ENCODE measurements at regions not wholly inside any gene's neighbourhood (a gene's known extent, or its start where the extent isn't known, plus 50 kb on each side); places are given as distances from the start of the nearest gene placed in this dataset.

DNA sequence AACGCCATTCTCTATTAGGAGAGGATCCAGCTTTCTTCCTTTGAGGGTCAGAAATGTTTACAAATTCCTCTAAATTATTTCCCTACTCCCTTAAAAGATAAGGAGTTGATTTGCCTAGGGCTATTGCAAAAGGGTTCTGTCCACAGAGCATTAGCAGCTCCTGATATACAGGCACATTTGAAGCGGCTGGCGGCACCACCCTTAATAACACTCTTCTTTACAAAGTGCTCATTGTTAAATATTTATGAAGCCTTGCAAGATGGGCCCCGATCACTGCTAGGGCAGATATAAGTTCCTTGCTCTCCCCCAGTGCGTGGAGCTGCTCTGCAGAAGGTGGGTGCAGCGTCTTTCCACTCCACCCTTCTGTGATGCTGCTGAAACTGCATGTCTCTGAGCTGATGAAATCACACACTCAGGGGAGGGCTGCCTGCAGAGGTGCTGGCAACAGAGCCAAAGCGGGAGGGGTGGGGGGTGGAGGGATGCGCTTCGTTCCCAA, 116.7 kb upstream of the NTM start:
- Histone ChIP-seq H3K9me3 (ENCODE audit: control insufficient read depth, insufficient read depth, low read length) (no peaks in the 10 kb centered on the region), H3K4me1 (ENCODE audit: control insufficient read depth, insufficient read depth, low read length) (peaks cover 13% of the 10 kb centered on the region), H3K27ac (ENCODE audit: low read depth, low read length) (no peak overlapping the region), H3K4me3 (ENCODE audit: low read depth, low read length) (no peak overlapping the region), H3K36me3 (ENCODE audit: control insufficient read depth, insufficient read depth, low read length) (no peaks in the 10 kb centered on the region), H3K27me3 (ENCODE audit: control insufficient read depth, insufficient read depth, low read length) (peaks cover under 1% of the 10 kb centered on the region)
- DNase-seq (ENCODE audit: low read depth in 4 of 6, low spot score in 6 of 6) = peak in 2 of 6 donors; percentile 72 to 79
- WGBS (ENCODE audit: insufficient coverage) = 12% methylated on average over 3 of the region's 9 CpGs

DNA sequence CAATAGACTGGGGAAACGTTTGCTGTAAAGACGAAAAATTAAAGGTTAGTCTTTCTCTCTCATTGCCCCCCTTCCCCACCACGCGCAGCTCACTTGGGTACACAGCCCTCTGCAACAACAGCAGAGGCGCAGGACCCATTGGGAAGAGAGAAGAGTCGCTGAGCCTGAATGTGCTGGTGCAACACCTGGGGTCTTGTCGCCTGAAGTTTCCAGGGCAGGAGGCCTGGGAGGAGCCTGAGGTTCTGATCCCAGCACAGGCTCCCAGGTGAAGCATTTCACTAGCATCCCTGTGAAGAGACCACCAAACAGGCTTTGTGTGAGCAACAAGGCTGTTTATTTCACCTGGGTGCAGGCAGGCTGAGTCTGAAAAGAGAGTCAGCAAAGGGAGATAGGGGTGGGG, 116.2 kb upstream of the NTM start:
- H3K27ac ChIP-seq (ENCODE audit: low read depth, low read length) = no peak overlapping the region

DNA sequence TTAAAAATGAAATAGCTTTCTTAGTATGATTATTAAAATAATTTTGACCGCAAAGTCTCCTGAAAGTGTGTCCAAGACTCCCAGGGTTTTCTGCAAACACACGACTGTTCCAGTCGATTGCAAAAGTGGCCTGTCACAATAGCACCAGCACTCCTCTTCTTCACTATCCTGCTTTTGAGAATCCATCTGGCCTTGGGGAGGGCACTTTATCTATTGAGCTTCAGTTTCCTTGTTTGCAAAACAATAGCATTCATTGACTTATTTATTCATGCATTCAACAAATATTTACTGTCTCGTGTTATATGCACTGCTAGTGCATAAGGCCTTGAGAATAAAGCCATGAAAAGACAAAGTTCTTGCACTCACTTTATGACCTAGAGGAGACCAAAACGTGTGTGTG, 96.2 kb upstream of the NTM start:
- no peak overlapping the region for H3K4me3 ChIP-seq (ENCODE audit: low read depth, low read length)
- no peaks in the 10 kb centered on the region for H3K27me3 ChIP-seq (ENCODE audit: control insufficient read depth, insufficient read depth, low read length)
- no peaks in the 10 kb centered on the region for H3K36me3 ChIP-seq (ENCODE audit: control insufficient read depth, insufficient read depth, low read length)
- 76% methylated on average over 3 of the region's 5 CpGs for WGBS (ENCODE audit: insufficient coverage)
- peaks cover 4% of the 10 kb centered on the region for H3K9me3 ChIP-seq (ENCODE audit: control insufficient read depth, insufficient read depth, low read length)
- H3K4me1 ChIP-seq (ENCODE audit: control insufficient read depth, insufficient read depth, low read length) = peaks cover 19% of the 10 kb centered on the region
- DNase-seq (ENCODE audit: low read depth in 4 of 6, low spot score in 6 of 6) = no peak
- no peak overlapping the region for H3K27ac ChIP-seq (ENCODE audit: low read depth, low read length)

More for the DNA sequence above, 116.2 kb upstream of the NTM start:
- Histone ChIP-seq H3K9me3 (ENCODE audit: control insufficient read depth, insufficient read depth, low read length) (no peaks in the 10 kb centered on the region), H3K27me3 (ENCODE audit: control insufficient read depth, insufficient read depth, low read length) (no peaks in the 10 kb centered on the region), H3K4me1 (ENCODE audit: control insufficient read depth, insufficient read depth, low read length) (peaks cover 13% of the 10 kb centered on the region), H3K36me3 (ENCODE audit: control insufficient read depth, insufficient read depth, low read length) (no peaks in the 10 kb centered on the region), H3K4me3 (ENCODE audit: low read depth, low read length) (no peak overlapping the region)
- no peak for DNase-seq (ENCODE audit: low read depth in 4 of 6, low spot score in 6 of 6)
- WGBS (ENCODE audit: insufficient coverage) = 63% methylated on average over 5 of the region's 7 CpGs

DNA sequence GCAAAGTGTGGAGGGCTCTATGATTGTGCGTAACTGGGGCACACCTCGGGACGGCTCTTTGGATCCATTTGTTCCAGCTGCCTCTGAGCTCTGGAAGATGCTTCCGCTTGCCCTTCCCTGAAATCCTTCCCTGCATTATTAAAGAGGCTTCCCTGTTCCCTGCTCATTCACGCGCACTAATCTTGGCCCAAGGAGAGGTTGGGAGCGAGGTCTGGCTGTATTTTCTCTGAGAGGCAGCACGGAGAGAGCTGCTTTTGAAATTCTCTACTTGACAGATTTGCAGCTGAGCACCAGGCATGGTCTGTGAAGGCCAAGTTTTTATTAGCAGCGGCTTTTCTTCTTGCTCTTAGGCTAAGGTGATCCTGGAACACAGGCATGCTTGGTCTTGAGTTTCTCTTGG, 94.8 kb upstream of the NTM start:
- peak in 4 of 6 donors; percentile 49 to 87 (median 64) for DNase-seq (ENCODE audit: low read depth in 4 of 6, low spot score in 6 of 6)
- no peaks in the 10 kb centered on the region for H3K36me3 ChIP-seq (ENCODE audit: control insufficient read depth, insufficient read depth, low read length)
- peaks cover 4% of the 10 kb centered on the region for H3K9me3 ChIP-seq (ENCODE audit: control insufficient read depth, insufficient read depth, low read length)
- no peaks in the 10 kb centered on the region for H3K27me3 ChIP-seq (ENCODE audit: control insufficient read depth, insufficient read depth, low read length)
- peak overlapping the region; percentile 57 for H3K27ac ChIP-seq (ENCODE audit: low read depth, low read length)
- H3K4me3 ChIP-seq (ENCODE audit: low read depth, low read length) = no peak overlapping the region
- WGBS (ENCODE audit: insufficient coverage) = 11% methylated on average over 4 of the region's 9 CpGs
- H3K4me1 ChIP-seq (ENCODE audit: control insufficient read depth, insufficient read depth, low read length) = peaks cover 19% of the 10 kb centered on the region

DNA sequence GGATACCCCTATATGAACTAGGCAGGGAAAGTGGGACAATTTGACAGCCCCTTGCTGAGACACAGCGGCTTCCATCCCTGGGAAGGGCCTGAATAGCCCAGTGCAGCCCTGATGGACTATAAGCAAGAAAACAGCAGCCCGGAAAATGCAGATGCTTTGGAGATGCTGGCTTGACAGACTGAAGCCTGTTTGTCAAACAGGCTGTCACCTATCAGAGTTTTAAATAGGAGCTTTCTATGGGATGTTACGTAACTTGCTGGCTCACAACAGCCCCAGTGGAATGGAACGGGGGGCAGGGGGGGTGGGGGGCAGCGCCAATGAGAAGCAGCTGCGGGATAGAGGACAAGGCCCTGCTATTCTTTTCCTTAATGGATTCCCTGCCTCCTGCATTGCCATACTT, 91.9 kb upstream of the NTM start:
- H3K27ac ChIP-seq (ENCODE audit: low read depth, low read length) = peak overlapping the region; percentile 15
- H3K4me3 ChIP-seq (ENCODE audit: low read depth, low read length) = no peak overlapping the region
- H3K36me3 ChIP-seq (ENCODE audit: control insufficient read depth, insufficient read depth, low read length) = no peaks in the 10 kb centered on the region
- peak in 2 of 6 donors; percentile 21 to 69 for DNase-seq (ENCODE audit: low read depth in 4 of 6, low spot score in 6 of 6)
- H3K27me3 ChIP-seq (ENCODE audit: control insufficient read depth, insufficient read depth, low read length) = no peaks in the 10 kb centered on the region
- 35% methylated on average over 2 of the region's 6 CpGs for WGBS (ENCODE audit: insufficient coverage)
- no peaks in the 10 kb centered on the region for H3K9me3 ChIP-seq (ENCODE audit: control insufficient read depth, insufficient read depth, low read length)
- peaks cover 19% of the 10 kb centered on the region for H3K4me1 ChIP-seq (ENCODE audit: control insufficient read depth, insufficient read depth, low read length)

DNA sequence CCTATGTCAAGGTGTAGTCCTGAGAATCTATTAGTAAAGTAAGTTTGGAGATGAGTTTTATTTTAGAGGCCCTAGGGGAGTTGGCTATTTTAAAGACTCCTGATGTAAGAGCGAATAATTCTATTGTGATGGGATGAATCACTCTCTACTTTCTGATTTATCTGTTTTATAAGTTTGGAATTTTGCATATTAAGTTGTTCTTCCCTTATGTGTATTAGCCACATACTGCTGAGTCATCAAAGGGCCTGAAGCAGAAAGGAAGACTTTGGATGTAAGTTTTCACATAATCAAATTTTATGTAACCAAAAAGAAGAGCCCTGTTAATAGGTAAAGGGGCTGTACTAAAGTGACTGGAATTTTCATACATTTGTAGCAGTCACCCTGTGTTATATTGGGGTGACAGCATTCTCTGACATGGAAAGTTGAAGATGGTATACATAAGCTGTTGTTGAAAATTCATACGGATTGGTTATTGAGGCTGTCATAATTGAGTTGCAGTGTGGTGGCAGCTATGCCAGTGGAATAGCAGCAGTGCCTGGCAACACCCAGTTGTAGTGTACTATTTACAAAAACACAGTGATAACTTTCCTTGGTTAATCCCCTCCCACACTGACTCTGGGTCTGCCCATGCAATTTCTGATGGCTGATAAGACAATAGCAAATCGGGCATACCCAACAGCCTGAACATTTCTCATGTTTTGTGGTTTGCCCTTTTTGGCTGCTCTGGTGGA, 90.6 kb upstream of the NTM start:
- Histone ChIP-seq H3K4me3 (ENCODE audit: low read depth, low read length) (no peak overlapping the region), H3K36me3 (ENCODE audit: control insufficient read depth, insufficient read depth, low read length) (no peaks in the 10 kb centered on the region), H3K27me3 (ENCODE audit: control insufficient read depth, insufficient read depth, low read length) (no peaks in the 10 kb centered on the region), H3K4me1 (ENCODE audit: control insufficient read depth, insufficient read depth, low read length) (peaks cover 15% of the 10 kb centered on the region), H3K9me3 (ENCODE audit: control insufficient read depth, insufficient read depth, low read length) (no peaks in the 10 kb centered on the region), H3K27ac (ENCODE audit: low read depth, low read length) (no peak overlapping the region)
- no CpG with 5 or more reads among the region's 3 CpGs for WGBS (ENCODE audit: insufficient coverage)
- no peak for DNase-seq (ENCODE audit: low read depth in 4 of 6, low spot score in 6 of 6)

DNA sequence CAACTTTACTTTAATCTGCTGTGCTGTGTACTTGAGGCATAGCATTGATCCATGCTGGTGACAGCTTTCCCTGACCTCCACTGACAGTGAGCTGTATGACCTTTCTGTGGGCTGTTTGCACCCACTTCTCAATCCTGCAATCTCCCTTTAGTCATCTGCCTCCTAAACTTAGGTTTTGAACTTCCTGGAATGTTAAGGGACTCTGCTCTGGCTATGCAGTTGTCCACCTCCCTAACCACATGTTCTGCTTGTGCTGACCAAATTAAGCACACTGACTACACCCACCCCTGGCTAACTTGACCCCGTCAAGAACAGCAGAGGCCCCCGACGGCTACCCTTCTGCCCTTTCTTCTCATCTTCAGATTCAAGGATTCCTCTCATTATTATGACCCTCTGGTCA, 89.1 kb upstream of the NTM start:
- H3K27ac ChIP-seq (ENCODE audit: low read depth, low read length) = no peak overlapping the region
- H3K36me3 ChIP-seq (ENCODE audit: control insufficient read depth, insufficient read depth, low read length) = no peaks in the 10 kb centered on the region
- H3K4me1 ChIP-seq (ENCODE audit: control insufficient read depth, insufficient read depth, low read length) = peaks cover 12% of the 10 kb centered on the region
- no peaks in the 10 kb centered on the region for H3K27me3 ChIP-seq (ENCODE audit: control insufficient read depth, insufficient read depth, low read length)
- WGBS (ENCODE audit: insufficient coverage) = 97% methylated on average over 3 of the region's 3 CpGs
- DNase-seq (ENCODE audit: low read depth in 4 of 6, low spot score in 6 of 6) = no peak
- no peaks in the 10 kb centered on the region for H3K9me3 ChIP-seq (ENCODE audit: control insufficient read depth, insufficient read depth, low read length)
- H3K4me3 ChIP-seq (ENCODE audit: low read depth, low read length) = no peak overlapping the region

DNA sequence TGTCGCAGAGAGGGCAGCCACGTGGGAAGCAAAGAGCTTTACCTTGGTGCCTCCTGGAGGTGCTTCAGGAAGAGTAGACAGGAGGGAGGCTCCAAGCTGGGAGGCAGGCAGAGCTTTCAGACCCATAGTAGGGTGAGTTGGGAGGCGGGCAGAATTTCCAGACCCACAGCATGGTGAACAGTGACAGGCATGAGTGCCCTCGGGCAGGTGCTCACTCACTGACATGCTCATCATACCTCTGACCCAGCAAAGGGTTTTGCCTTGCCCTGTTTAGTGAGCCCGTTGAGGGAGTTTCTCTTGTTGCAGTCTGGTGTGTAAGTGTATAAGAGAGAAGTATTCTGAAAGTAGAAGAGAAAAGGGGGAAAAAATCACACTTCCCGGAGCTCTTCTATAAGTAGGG, 86.4 kb upstream of the NTM start:
- H3K27ac ChIP-seq (ENCODE audit: low read depth, low read length) = no peak overlapping the region
- 88% methylated on average over 3 of the region's 6 CpGs for WGBS (ENCODE audit: insufficient coverage)
- no peaks in the 10 kb centered on the region for H3K9me3 ChIP-seq (ENCODE audit: control insufficient read depth, insufficient read depth, low read length)
- no peak for DNase-seq (ENCODE audit: low read depth in 4 of 6, low spot score in 6 of 6)
- H3K27me3 ChIP-seq (ENCODE audit: control insufficient read depth, insufficient read depth, low read length) = no peaks in the 10 kb centered on the region
- peaks cover under 1% of the 10 kb centered on the region for H3K4me1 ChIP-seq (ENCODE audit: control insufficient read depth, insufficient read depth, low read length)
- no peak overlapping the region for H3K4me3 ChIP-seq (ENCODE audit: low read depth, low read length)
- H3K36me3 ChIP-seq (ENCODE audit: control insufficient read depth, insufficient read depth, low read length) = no peaks in the 10 kb centered on the region

DNA sequence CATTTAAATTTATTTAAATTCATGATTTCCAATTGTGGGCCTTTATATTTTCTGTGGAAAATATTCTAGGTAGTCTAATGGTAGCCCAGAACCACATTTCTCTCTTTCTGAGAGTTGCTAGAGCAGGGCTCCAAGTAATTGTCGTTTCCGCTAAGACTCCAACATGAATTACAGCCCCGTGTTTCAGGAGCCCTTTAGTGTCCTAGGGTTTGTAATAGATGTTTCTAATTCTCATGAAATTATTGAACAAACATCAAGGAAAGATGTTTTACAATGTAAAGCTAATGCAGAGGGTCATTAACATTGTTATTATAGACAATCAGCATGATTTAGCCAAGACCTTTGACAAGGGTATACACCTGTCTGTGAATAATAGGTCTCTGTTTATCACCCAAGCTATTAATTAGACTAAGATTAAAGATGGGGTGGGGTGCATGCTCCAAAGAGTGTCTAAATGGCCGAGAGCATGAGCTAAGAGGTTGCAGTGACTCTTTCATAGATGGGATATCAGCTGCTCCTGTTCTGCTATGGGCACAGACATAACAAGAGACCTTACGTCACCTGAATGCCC, 81.8 kb upstream of the NTM start:
- no peak for DNase-seq (ENCODE audit: low read depth in 4 of 6, low spot score in 6 of 6)
- Histone ChIP-seq H3K4me1 (ENCODE audit: control insufficient read depth, insufficient read depth, low read length) (peaks cover 5% of the 10 kb centered on the region), H3K27ac (ENCODE audit: low read depth, low read length) (no peak overlapping the region), H3K36me3 (ENCODE audit: control insufficient read depth, insufficient read depth, low read length) (no peaks in the 10 kb centered on the region), H3K4me3 (ENCODE audit: low read depth, low read length) (no peak overlapping the region), H3K27me3 (ENCODE audit: control insufficient read depth, insufficient read depth, low read length) (peaks cover 7% of the 10 kb centered on the region), H3K9me3 (ENCODE audit: control insufficient read depth, insufficient read depth, low read length) (no peaks in the 10 kb centered on the region)
- WGBS (ENCODE audit: insufficient coverage) = 100% methylated on average over 1 of the region's 5 CpGs

DNA sequence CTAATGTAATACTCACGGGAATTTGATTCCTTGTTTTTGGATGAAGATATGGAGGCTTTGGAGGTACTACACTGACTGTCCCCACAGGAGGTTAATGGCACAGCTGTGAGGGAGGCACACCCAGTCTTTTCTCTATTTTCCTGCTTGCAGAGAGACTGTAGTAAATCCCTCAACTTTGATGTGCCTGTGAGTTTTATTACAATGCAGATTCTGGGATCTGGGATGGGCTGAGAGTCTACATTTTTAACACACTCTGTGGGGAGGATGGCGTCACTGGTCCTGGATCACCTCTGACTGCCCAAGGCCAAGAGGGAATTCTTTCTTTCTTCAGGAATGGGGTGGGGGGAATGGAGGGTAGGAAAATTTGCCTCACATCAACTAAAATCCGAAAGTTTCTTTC, 80.2 kb upstream of the NTM start:
- no peaks in the 10 kb centered on the region for H3K9me3 ChIP-seq (ENCODE audit: control insufficient read depth, insufficient read depth, low read length)
- no peaks in the 10 kb centered on the region for H3K36me3 ChIP-seq (ENCODE audit: control insufficient read depth, insufficient read depth, low read length)
- no peak overlapping the region for H3K4me3 ChIP-seq (ENCODE audit: low read depth, low read length)
- H3K27me3 ChIP-seq (ENCODE audit: control insufficient read depth, insufficient read depth, low read length) = peaks cover 7% of the 10 kb centered on the region
- no CpG with 5 or more reads among the region's 3 CpGs for WGBS (ENCODE audit: insufficient coverage)
- peaks cover 5% of the 10 kb centered on the region for H3K4me1 ChIP-seq (ENCODE audit: control insufficient read depth, insufficient read depth, low read length)
- H3K27ac ChIP-seq (ENCODE audit: low read depth, low read length) = no peak overlapping the region
- DNase-seq (ENCODE audit: low read depth in 4 of 6, low spot score in 6 of 6) = no peak
